HepG2 (cell line): ENCODE measurements at regions not wholly inside any gene's neighbourhood (a gene's known extent, or its start where the extent isn't known, plus 50 kb on each side); places are given as distances from the start of the nearest gene placed in this dataset.
A peak's percentile ranks its signal among the peaks of the same experiment; 100 is the strongest.

Experiments
- FOXA1 ChIP-seq, 2 experiments: fragments of 450-650 bp in 1 of 2; sonication (generic) in 1 of 2; formaldehyde crosslinking in 1 of 2; IDR thresholded peaks; 2 replicates each; pipeline versions ENCODE4 v1.4.0 to v1.6.1; 2016 to 2020; ENCODE audit warnings: missing genetic modification reagents in 1 of 2
- GATAD1 ChIP-seq: IDR thresholded peaks from 2 replicates; pipeline ENCODE4 v1.6.1; 2016; ENCODE audit warnings: missing genetic modification reagents, missing compliant biosample characterization
- HOXA7 ChIP-seq: sonication (generic); formaldehyde crosslinking; IDR thresholded peaks from 2 replicates; pipeline ENCODE4 v1.8.1; 2022; ENCODE audit warnings: mild to moderate bottlenecking, missing genetic modification reagents, moderate library complexity
- KLF12 ChIP-seq: sonication (generic); formaldehyde crosslinking; IDR thresholded peaks from 2 replicates; pipeline ENCODE4 v1.4.0; 2020; ENCODE audit warnings: missing genetic modification reagents, borderline replicate concordance
- MTA1 ChIP-seq: sonication (generic); formaldehyde crosslinking; IDR thresholded peaks from 2 replicates; pipeline ENCODE4 v1.4.0; 2020; ENCODE audit warnings: missing genetic modification reagents, mild to moderate bottlenecking, borderline replicate concordance
- NCOA2 ChIP-seq: sonication (generic); formaldehyde crosslinking; IDR thresholded peaks from 2 replicates; pipeline ENCODE4 v1.8.0; 2022; ENCODE audit warnings: inconsistent platforms
- NFYB ChIP-seq: sonication (generic); formaldehyde crosslinking; IDR thresholded peaks from 2 replicates; pipeline ENCODE4 v1.4.0; 2020; ENCODE audit warnings: missing genetic modification reagents
- RXRB ChIP-seq: IDR thresholded peaks from 2 replicates; pipeline ENCODE4 v1.6.1; 2016; ENCODE audit warnings: borderline replicate concordance, missing genetic modification reagents, missing compliant biosample characterization
- TEAD2 ChIP-seq: sonication (generic); formaldehyde crosslinking; IDR thresholded peaks from 2 replicates; pipeline ENCODE4 v1.9.0; 2021; ENCODE audit warnings: missing genetic modification reagents
- TOPORS ChIP-seq: sonication (generic); formaldehyde crosslinking; IDR thresholded peaks from 2 replicates; pipeline ENCODE4 v1.8.0; 2023; ENCODE audit warnings: mild to moderate bottlenecking, missing genetic modification reagents
- ZMYM4 ChIP-seq: sonication (generic); formaldehyde crosslinking; IDR thresholded peaks from 2 replicates; pipeline ENCODE4 v1.8.1; 2023; ENCODE audit warnings: mild to moderate bottlenecking, missing genetic modification reagents
- ZNF12 ChIP-seq: sonication (generic); formaldehyde crosslinking; IDR thresholded peaks from 2 replicates; pipeline ENCODE4 v1.5.0; 2020; ENCODE audit warnings: missing genetic modification reagents
- ZNF235 ChIP-seq: sonication (generic); formaldehyde crosslinking; IDR thresholded peaks from 2 replicates; pipeline ENCODE4 v1.8.1; 2023; ENCODE audit warnings: mild to moderate bottlenecking, missing genetic modification reagents, borderline replicate concordance
- ZNF337 ChIP-seq: sonication (generic); formaldehyde crosslinking; IDR thresholded peaks from 2 replicates; pipeline ENCODE4 v1.5.1; 2020; ENCODE audit warnings: missing genetic modification reagents, low read depth, mild to moderate bottlenecking, borderline replicate concordance
- ZNF33B ChIP-seq: sonication (generic); formaldehyde crosslinking; IDR thresholded peaks from 2 replicates; pipeline ENCODE4 v1.5.1; 2020; ENCODE audit warnings: mild to moderate bottlenecking, missing genetic modification reagents
- ZNF383 ChIP-seq: sonication (generic); formaldehyde crosslinking; IDR thresholded peaks from 2 replicates; pipeline ENCODE4 v1.4.0; 2020; ENCODE audit warnings: missing genetic modification reagents, mild to moderate bottlenecking, borderline replicate concordance
- ZNF547 ChIP-seq: sonication (generic); formaldehyde crosslinking; IDR thresholded peaks from 2 replicates; pipeline ENCODE4 v1.5.1; 2020; ENCODE audit warnings: mild to moderate bottlenecking, missing genetic modification reagents
- ZNF557 ChIP-seq: sonication (generic); formaldehyde crosslinking; IDR thresholded peaks from 2 replicates; pipeline ENCODE4 v1.4.0; 2020; ENCODE audit warnings: missing genetic modification reagents
- ZNF577 ChIP-seq: sonication (generic); formaldehyde crosslinking; IDR thresholded peaks from 2 replicates; pipeline ENCODE4 v1.4.0; 2020; ENCODE audit warnings: mild to moderate bottlenecking, low read depth, missing genetic modification reagents, borderline replicate concordance
- ZNF615 ChIP-seq: sonication (generic); formaldehyde crosslinking; IDR thresholded peaks from 2 replicates; pipeline ENCODE4 v1.5.0; 2020; ENCODE audit warnings: mild to moderate bottlenecking, missing genetic modification reagents, borderline replicate concordance
- ZNF619 ChIP-seq: sonication (generic); formaldehyde crosslinking; IDR thresholded peaks from 2 replicates; pipeline ENCODE4 v1.4.0; 2020; ENCODE audit warnings: mild to moderate bottlenecking, missing genetic modification reagents
- ZNF839 ChIP-seq: sonication (generic); formaldehyde crosslinking; IDR thresholded peaks from 2 replicates; pipeline ENCODE4 v1.4.0; 2020; ENCODE audit warnings: missing genetic modification reagents, mild to moderate bottlenecking, borderline replicate concordance
- TF ChIP-seq, protein P1 (sequence below): sonication (generic); formaldehyde crosslinking; conservative IDR thresholded peaks from 2 replicates; pipeline ENCODE4 v1.5.0; 2020; ENCODE audit warnings: missing genetic modification reagents
- TF ChIP-seq, protein P2 (sequence below): sonication (generic); formaldehyde crosslinking; IDR thresholded peaks from 2 replicates; pipeline ENCODE4 v1.8.0; 2022; ENCODE audit warnings: mild to moderate bottlenecking, missing genetic modification reagents; ENCODE audit not compliant: insufficient replicate concordance
- TF ChIP-seq, protein P3 (sequence below): sonication (generic); formaldehyde crosslinking; IDR thresholded peaks from 2 replicates; pipeline ENCODE4 v1.9.0; 2021; ENCODE audit warnings: missing genetic modification reagents, borderline replicate concordance
- TF ChIP-seq, protein P4 (sequence below): sonication (generic); formaldehyde crosslinking; IDR thresholded peaks from 2 replicates; pipeline ENCODE4 v1.5.0; 2020; ENCODE audit warnings: missing genetic modification reagents

DNA sequence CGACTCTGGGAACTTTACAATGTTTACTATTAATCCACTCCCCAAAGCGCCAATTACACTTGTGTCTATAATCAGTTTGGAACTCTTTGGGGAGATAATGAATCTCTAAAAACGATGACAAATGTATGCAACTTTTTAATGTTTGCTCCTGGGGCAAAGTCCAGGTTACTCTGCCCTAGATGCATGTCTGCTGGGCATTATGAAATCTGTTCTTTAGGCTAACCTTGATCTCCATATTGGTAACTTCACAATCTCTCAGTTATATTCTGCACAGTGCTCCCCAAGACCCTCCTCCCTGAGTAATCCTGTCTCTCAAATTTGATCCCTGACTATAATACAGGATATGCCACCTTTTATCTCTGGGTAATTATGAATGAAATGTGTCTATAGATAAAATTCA, 152.2 kb upstream of the TRPM3 start (continued):
- TF ChIP-seq RXRB (CRISPR knock-in tag) = peak; percentile 37; the same call in 1 of the 2 replicates
- TF ChIP-seq, protein P1, sequence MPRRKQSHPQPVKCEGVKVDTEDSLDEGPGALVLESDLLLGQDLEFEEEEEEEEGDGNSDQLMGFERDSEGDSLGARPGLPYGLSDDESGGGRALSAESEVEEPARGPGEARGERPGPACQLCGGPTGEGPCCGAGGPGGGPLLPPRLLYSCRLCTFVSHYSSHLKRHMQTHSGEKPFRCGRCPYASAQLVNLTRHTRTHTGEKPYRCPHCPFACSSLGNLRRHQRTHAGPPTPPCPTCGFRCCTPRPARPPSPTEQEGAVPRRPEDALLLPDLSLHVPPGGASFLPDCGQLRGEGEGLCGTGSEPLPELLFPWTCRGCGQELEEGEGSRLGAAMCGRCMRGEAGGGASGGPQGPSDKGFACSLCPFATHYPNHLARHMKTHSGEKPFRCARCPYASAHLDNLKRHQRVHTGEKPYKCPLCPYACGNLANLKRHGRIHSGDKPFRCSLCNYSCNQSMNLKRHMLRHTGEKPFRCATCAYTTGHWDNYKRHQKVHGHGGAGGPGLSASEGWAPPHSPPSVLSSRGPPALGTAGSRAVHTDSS (CRISPR knock-in tag) = no peak
- TF ChIP-seq ZNF619 = no peak
- TF ChIP-seq ZMYM4 (CRISPR knock-in tag) = peak; percentile 63; the same call in 1 of the 2 replicates
- TF ChIP-seq ZNF839 (CRISPR knock-in tag) = no peak
- TF ChIP-seq ZNF12 (CRISPR knock-in tag) = no peak
- TF ChIP-seq ZNF383 (CRISPR knock-in tag) = no peak
- TF ChIP-seq, protein P2, sequence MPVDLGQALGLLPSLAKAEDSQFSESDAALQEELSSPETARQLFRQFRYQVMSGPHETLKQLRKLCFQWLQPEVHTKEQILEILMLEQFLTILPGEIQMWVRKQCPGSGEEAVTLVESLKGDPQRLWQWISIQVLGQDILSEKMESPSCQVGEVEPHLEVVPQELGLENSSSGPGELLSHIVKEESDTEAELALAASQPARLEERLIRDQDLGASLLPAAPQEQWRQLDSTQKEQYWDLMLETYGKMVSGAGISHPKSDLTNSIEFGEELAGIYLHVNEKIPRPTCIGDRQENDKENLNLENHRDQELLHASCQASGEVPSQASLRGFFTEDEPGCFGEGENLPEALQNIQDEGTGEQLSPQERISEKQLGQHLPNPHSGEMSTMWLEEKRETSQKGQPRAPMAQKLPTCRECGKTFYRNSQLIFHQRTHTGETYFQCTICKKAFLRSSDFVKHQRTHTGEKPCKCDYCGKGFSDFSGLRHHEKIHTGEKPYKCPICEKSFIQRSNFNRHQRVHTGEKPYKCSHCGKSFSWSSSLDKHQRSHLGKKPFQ = no peak
- TF ChIP-seq, protein P3, sequence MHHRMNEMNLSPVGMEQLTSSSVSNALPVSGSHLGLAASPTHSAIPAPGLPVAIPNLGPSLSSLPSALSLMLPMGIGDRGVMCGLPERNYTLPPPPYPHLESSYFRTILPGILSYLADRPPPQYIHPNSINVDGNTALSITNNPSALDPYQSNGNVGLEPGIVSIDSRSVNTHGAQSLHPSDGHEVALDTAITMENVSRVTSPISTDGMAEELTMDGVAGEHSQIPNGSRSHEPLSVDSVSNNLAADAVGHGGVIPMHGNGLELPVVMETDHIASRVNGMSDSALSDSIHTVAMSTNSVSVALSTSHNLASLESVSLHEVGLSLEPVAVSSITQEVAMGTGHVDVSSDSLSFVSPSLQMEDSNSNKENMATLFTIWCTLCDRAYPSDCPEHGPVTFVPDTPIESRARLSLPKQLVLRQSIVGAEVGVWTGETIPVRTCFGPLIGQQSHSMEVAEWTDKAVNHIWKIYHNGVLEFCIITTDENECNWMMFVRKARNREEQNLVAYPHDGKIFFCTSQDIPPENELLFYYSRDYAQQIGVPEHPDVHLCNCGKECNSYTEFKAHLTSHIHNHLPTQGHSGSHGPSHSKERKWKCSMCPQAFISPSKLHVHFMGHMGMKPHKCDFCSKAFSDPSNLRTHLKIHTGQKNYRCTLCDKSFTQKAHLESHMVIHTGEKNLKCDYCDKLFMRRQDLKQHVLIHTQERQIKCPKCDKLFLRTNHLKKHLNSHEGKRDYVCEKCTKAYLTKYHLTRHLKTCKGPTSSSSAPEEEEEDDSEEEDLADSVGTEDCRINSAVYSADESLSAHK (CRISPR knock-in tag) = no peak
- no peak for TF ChIP-seq GATAD1 (CRISPR knock-in tag)
- TF ChIP-seq ZNF557 (CRISPR knock-in tag) = no peak
- no peak for TF ChIP-seq ZNF337 (CRISPR knock-in tag)
- TF ChIP-seq, protein P4, sequence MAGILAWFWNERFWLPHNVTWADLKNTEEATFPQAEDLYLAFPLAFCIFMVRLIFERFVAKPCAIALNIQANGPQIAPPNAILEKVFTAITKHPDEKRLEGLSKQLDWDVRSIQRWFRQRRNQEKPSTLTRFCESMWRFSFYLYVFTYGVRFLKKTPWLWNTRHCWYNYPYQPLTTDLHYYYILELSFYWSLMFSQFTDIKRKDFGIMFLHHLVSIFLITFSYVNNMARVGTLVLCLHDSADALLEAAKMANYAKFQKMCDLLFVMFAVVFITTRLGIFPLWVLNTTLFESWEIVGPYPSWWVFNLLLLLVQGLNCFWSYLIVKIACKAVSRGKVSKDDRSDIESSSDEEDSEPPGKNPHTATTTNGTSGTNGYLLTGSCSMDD (CRISPR knock-in tag) = no peak
- no peak for TF ChIP-seq MTA1 (CRISPR knock-in tag)
- no peak for TF ChIP-seq ZNF577 (CRISPR knock-in tag)
- no peak for TF ChIP-seq ZNF33B (CRISPR knock-in tag)
- no peak for TF ChIP-seq ZNF615
- TF ChIP-seq TEAD2 (CRISPR knock-in tag) = no peak
- TF ChIP-seq FOXA1 (IDR thresholded peaks at IDR 0.05) = no peak
- TF ChIP-seq FOXA1 (CRISPR knock-in tag; IDR thresholded peaks at IDR 0.05) = 0 out of 2 replicates have a peak, but pooled peaks have one; percentile 18
- TF ChIP-seq ZNF235 (CRISPR knock-in tag) = no peak
- TF ChIP-seq KLF12 (CRISPR knock-in tag) = no peak
- no peak for TF ChIP-seq ZNF547 (CRISPR knock-in tag)
- TF ChIP-seq NCOA2 = peak; percentile 47; the same call in 1 of the 2 replicates
- no peak for TF ChIP-seq HOXA7 (CRISPR knock-in tag)
- no peak for TF ChIP-seq TOPORS (CRISPR knock-in tag)
- TF ChIP-seq NFYB (CRISPR knock-in tag) = no peak
